Stimulated activated naive CD8-positive, alpha-beta T cell treated with anti-CD3 and anti-CD28 coated beads, Interleukin-15, Interleukin-2, amounts not matched to agents 100 ng/mL and 50 ng/mL, for 24 hours (primary cell): ENCODE measurements at regions not wholly inside any gene's neighbourhood (a gene's known extent, or its start where the extent isn't known, plus 50 kb on each side); places are given as distances from the start of the nearest gene placed in this dataset.

Experiments used
- H3K27ac Mint-ChIP-seq: one replicate; pipeline ENCODE4 v1.8.0; 2021; ENCODE audit warnings: mild to moderate bottlenecking, mixed read lengths
- H3K27me3 Mint-ChIP-seq: one replicate; pipeline ENCODE4 v1.8.0; 2021; ENCODE audit warnings: mixed read lengths
- H3K36me3 Mint-ChIP-seq: one replicate; pipeline ENCODE4 v1.8.0; 2021; ENCODE audit warnings: low read depth, mixed read lengths
- H3K4me1 Mint-ChIP-seq: one replicate; pipeline ENCODE4 v1.8.0; 2021; ENCODE audit warnings: low read depth, mixed read lengths
- H3K4me3 Mint-ChIP-seq: one replicate; pipeline ENCODE4 v1.8.0; 2021; ENCODE audit warnings: mild to moderate bottlenecking, mixed read lengths
- H3K9me3 Mint-ChIP-seq: one replicate; pipeline ENCODE4 v1.8.0; 2021; ENCODE audit warnings: mixed read lengths

DNA sequence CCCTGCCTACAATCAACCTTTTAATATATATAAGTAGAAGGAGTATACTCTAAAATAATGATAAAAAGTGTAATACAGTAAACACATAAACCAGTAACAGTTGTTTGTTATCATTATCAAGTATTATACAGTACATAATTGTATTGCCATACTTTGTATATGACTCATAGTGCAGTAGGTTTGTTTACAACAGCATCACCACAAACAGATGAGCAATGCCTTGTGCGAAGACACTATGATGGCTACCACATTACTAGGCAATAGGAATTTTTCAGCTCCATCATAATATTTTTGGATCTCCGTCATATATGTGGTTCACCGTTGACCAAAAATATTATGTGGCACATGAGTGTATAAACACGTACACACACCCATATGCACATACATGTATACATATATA, 69.7 kb upstream of the APC start:
- no peak overlapping the region for H3K4me3 Mint-ChIP-seq
- H3K27ac Mint-ChIP-seq = no peak overlapping the region
- H3K27me3 Mint-ChIP-seq = no peaks in the 10 kb centered on the region

GRCh38 chr5:112668911-112669310, 68.8 kb upstream of the APC start:
- Mint-ChIP-seq H3K27ac (no peak overlapping the region), H3K4me3 (no peak overlapping the region), H3K27me3 (no peaks in the 10 kb centered on the region), H3K36me3 (no peaks in the 10 kb centered on the region), H3K9me3 (no peaks in the 10 kb centered on the region), H3K4me1 (no peaks in the 10 kb centered on the region)

More for the DNA sequence above, 69.7 kb upstream of the APC start:
- H3K9me3 Mint-ChIP-seq = no peaks in the 10 kb centered on the region
- no peaks in the 10 kb centered on the region for H3K36me3 Mint-ChIP-seq
- no peaks in the 10 kb centered on the region for H3K4me1 Mint-ChIP-seq

DNA sequence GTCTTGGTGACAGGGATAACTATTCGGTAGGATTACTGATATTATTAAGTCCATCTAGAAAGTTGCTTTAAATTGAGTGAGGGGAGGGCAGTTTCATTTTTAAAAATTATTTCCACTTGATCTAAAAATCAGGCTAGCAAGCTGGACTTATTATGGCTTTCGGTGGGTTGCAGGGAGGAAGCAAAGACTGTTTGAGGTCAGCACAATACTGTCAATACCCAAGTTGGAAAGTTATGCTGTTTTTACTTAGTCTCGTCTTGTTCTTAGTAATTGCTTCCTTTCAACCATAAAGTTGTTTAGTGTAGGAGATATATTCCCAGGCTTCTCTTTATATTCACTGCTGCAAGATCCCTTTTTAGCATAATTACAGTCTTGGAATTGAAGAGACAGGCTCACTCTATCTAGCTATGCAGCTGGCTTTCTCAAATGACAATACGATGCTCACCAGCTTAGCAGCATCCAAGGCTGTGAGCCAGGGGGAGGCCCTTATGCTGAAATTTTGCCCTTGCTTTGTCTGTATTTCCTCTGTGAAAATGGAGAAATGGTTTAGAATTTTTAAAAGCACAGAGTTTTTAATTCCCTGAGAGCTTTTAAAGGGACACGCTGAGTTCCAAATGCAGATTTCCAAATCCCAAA, 68.2 kb upstream of the APC start:
- H3K9me3 Mint-ChIP-seq = no peaks in the 10 kb centered on the region
- no peaks in the 10 kb centered on the region for H3K27me3 Mint-ChIP-seq
- H3K36me3 Mint-ChIP-seq = no peaks in the 10 kb centered on the region
- H3K4me1 Mint-ChIP-seq = no peaks in the 10 kb centered on the region
- no peak overlapping the region for H3K4me3 Mint-ChIP-seq
- no peak overlapping the region for H3K27ac Mint-ChIP-seq

GRCh38 chr5:112671687-112672086, 66.0 kb upstream of the APC start:
- H3K9me3 Mint-ChIP-seq = no peaks in the 10 kb centered on the region
- no peak overlapping the region for H3K27ac Mint-ChIP-seq
- no peaks in the 10 kb centered on the region for H3K4me1 Mint-ChIP-seq
- H3K36me3 Mint-ChIP-seq = no peaks in the 10 kb centered on the region
- peaks cover 18% of the 10 kb centered on the region for H3K27me3 Mint-ChIP-seq
- no peak overlapping the region for H3K4me3 Mint-ChIP-seq

DNA sequence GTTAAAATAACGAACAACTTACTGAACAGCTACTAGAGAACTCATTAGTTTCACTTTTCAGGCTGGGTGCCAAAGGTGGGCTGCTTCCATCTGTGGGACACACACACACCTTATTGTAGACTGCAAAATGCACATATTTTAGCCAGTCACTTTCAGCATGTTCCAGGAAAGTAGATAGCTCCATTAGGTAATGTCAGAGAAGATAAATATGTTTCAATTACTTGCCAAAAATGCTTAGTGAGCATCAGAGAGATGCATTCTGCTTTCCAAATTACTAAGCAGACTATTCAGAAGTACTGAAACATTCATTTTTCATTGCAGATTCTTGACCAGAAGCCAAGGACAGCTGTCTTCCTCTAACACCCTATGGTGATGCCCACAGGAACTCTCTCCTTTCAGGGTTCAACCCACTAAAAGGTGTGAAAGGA, 56.2 kb upstream of the APC start:
- Mint-ChIP-seq H3K4me3 (no peak overlapping the region), H3K9me3 (no peaks in the 10 kb centered on the region), H3K36me3 (no peaks in the 10 kb centered on the region), H3K27ac (no peak overlapping the region), H3K27me3 (peaks cover 24% of the 10 kb centered on the region), H3K4me1 (no peaks in the 10 kb centered on the region)

- no peaks in the 10 kb centered on the region for H3K36me3 Mint-ChIP-seq
- H3K27ac Mint-ChIP-seq = no peak overlapping the region
- H3K4me3 Mint-ChIP-seq = no peak overlapping the region
- H3K9me3 Mint-ChIP-seq = no peaks in the 10 kb centered on the region
- peaks cover 21% of the 10 kb centered on the region for H3K27me3 Mint-ChIP-seq
- no peaks in the 10 kb centered on the region for H3K4me1 Mint-ChIP-seq
Measured at GRCh38 chr5:112682621-112683061, 55.0 kb upstream of the APC start.

GRCh38 chr5:112684121-112684520, 53.6 kb upstream of the APC start:
- no peaks in the 10 kb centered on the region for H3K9me3 Mint-ChIP-seq
- no peak overlapping the region for H3K27ac Mint-ChIP-seq
- H3K4me3 Mint-ChIP-seq = no peak overlapping the region
- peaks cover 28% of the 10 kb centered on the region for H3K27me3 Mint-ChIP-seq
- H3K36me3 Mint-ChIP-seq = no peaks in the 10 kb centered on the region
- no peaks in the 10 kb centered on the region for H3K4me1 Mint-ChIP-seq

GRCh38 chr5:112684737-112685136, 52.9 kb upstream of the APC start:
- no peak overlapping the region for H3K27ac Mint-ChIP-seq
- H3K36me3 Mint-ChIP-seq = no peaks in the 10 kb centered on the region
- peaks cover 26% of the 10 kb centered on the region for H3K27me3 Mint-ChIP-seq
- H3K4me3 Mint-ChIP-seq = no peak overlapping the region
- H3K4me1 Mint-ChIP-seq = no peaks in the 10 kb centered on the region
- H3K9me3 Mint-ChIP-seq = no peaks in the 10 kb centered on the region

DNA sequence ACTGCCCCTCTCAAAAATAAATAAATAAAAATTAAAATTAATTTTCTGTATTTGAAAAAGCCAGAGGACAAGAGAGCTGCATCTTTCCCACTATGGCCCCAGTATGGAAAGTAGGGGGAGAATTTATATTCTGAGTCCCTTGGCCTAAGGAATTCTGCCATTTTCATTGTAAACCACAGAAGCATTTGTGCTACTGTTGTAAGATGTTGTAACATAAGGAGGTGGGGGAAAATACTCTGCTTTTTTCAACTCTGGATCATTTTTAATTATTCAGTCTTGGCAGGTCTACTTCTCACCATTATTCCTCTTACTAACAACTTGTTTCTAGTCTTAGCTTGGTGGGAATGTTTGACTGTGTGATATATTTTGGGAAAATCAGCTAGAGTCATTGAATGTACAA, 52.3 kb upstream of the APC start:
- no peak overlapping the region for H3K4me3 Mint-ChIP-seq
- H3K27ac Mint-ChIP-seq = no peak overlapping the region
- H3K27me3 Mint-ChIP-seq = peaks cover 24% of the 10 kb centered on the region
- no peaks in the 10 kb centered on the region for H3K4me1 Mint-ChIP-seq
- no peaks in the 10 kb centered on the region for H3K36me3 Mint-ChIP-seq
- no peaks in the 10 kb centered on the region for H3K9me3 Mint-ChIP-seq

GRCh38 chr5:112685931-112686330, 51.8 kb upstream of the APC start:
- H3K27ac Mint-ChIP-seq = no peak overlapping the region
- no peaks in the 10 kb centered on the region for H3K4me1 Mint-ChIP-seq
- H3K27me3 Mint-ChIP-seq = peaks cover 24% of the 10 kb centered on the region
- no peaks in the 10 kb centered on the region for H3K36me3 Mint-ChIP-seq
- H3K4me3 Mint-ChIP-seq = no peak overlapping the region
- no peaks in the 10 kb centered on the region for H3K9me3 Mint-ChIP-seq

DNA sequence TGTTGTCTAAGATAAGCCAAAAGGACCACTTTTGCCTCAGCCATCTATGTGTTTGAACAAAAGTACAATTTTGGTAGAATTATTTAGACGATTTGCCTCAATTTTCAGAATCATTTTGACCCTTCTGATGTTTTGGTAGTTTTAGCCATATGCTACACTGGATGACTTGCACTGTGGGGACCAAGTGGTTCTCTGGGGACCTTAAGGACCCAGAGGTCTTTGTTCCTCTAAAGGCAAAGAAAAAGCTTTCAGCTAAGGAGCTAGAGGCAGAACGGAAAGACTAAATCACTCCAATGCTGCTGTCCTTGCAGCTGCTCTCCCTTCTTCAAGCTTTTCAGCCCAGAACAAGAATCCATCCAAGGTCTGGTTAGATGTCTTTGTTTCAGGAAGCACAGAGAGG, 51.0 kb upstream of the APC start:
- Mint-ChIP-seq H3K36me3 (no peaks in the 10 kb centered on the region), H3K27me3 (peaks cover 31% of the 10 kb centered on the region)

GRCh38 chr5:112687306-112687705, 50.4 kb upstream of the APC start:
- no peaks in the 10 kb centered on the region for H3K36me3 Mint-ChIP-seq
- peaks cover 35% of the 10 kb centered on the region for H3K27me3 Mint-ChIP-seq
- H3K4me3 Mint-ChIP-seq = no peak overlapping the region
- H3K4me1 Mint-ChIP-seq = no peaks in the 10 kb centered on the region
- no peak overlapping the region for H3K27ac Mint-ChIP-seq
- H3K9me3 Mint-ChIP-seq = no peaks in the 10 kb centered on the region

More for the DNA sequence above, 51.0 kb upstream of the APC start:
- H3K9me3 Mint-ChIP-seq = no peaks in the 10 kb centered on the region
- no peak overlapping the region for H3K4me3 Mint-ChIP-seq
- H3K4me1 Mint-ChIP-seq = no peaks in the 10 kb centered on the region
- H3K27ac Mint-ChIP-seq = no peak overlapping the region
